Stimulated activated CD8-positive, alpha-beta memory T cell treated with anti-CD3 and anti-CD28 coated beads, Interleukin-4, amount 100 ng/mL, for 48 hours (primary cell): ENCODE measurements at regions not wholly inside any gene's neighbourhood (a gene's known extent, or its start where the extent isn't known, plus 50 kb on each side); places are given as distances from the start of the nearest gene placed in this dataset.
"Not testable (repeated sequence)": the region's sequence is repeated elsewhere in the genome, so short reads cannot be mapped to it uniquely, and the experiment has no call there.

Experiments used
- DNase-seq: peaks from one replicate; pipeline ENCODE4 v3.0.0-alpha.2; 2020

DNA sequence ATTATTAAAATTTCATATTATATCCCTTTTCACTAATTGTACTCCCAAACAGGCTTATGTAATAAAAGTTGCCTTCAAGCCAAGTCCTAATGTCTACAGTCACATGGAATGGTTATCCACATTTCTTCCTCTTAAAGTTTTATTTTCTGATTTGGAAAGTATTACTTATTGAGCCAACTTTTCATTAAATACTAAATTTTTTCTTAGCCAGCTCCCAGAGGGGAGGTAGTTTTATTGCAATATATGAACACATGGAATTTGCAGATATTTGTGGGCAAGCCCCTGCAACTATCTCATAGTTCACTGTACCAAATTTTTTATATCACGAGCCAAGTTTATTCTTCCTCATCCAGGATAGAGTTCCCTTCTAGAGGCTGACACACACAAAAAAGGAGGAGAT lies 332.8 kb upstream of the PTGER4 start:
- no peak for DNase-seq

DNA sequence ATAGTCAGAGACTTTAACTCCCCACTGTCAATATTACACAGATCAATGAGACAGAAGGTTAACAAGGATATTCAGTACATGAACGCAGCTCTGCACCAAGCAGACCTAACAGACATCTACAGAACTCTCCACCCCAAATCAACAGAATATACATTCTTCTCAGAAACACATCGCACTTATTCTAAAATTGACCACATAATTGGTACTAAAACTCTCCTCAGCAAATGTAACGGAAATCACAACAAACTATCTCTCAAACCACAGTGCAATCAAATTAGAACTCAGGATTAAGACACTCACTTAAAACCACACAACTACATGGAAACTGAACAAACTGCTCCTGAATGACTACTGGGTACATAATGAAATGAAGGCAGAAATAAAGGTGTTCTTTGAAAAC lies 341.3 kb upstream of the PTGER4 start:
- not testable (repeated sequence) for DNase-seq

DNA sequence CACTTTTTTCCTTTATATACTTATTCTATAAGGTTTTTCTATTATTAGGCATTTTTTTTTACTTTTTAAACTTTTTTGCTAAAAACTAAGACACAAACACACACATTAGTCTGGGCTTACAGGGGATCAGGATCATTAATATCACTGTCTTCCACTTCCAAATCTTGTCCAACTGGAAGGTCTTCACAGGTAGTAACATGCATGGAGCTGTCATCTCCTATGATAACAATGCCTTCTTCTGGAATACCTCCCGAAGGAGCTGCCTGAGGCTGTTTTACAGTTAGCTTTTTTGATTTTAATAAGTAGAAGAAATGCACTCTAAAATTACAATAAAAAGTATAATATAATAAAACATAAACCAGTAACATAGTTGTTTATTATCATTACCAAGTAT lies 345.5 kb upstream of the PTGER4 start:
- no peak for DNase-seq

DNA sequence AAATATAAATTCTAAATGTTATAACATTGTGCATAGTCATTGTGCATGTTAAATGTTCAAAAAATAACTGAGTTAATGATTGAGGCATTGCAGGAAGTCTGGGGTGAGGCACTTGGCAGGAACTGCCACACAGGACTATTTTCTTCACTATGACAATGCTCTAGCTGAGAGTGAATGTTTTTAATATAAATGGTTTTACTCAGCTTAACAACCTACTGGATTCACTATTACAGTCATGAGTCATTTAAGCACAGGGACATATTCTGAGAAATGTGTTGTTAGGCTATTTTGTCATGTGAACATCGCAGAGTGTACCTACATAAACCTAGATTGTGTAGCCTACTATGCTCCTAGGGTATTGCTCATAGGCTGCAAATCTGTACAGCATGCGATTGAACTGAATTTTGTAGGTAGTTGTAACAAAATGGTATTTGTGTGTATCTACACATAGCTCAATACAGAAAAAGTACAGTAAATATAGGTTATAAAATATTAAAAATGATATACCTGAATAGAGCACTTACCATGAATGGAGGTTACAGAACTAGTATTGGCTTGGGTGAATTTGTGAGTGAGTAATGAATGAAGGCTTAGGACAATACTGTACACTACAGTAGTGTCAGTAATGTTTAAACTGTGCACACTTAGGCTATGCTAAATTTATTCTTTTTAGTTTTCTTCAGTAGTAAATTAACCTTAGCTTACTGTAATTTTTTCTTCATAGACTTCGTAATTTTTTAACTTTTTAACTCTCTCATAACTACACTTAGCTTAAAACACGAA lies 346.1 kb upstream of the PTGER4 start:
- no peak for DNase-seq

DNA sequence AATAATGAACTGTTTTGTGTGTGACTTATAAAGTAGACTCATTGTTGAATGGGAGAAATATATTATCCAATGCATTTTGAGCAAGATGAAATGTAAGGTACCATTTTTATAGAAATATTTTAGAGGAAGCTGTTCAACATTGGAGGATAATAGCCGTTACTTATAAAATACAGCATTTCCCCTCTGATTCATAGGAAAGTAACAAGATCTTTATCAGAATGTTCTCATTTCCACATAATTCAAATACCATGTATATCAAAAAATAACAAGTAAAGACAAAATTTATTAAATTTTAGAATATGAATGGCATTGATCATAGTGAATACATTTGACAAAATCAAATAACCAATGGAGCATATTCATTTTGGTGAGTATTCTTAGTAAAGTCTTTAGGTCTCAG lies 346.7 kb upstream of the PTGER4 start:
- DNase-seq = no peak

DNA sequence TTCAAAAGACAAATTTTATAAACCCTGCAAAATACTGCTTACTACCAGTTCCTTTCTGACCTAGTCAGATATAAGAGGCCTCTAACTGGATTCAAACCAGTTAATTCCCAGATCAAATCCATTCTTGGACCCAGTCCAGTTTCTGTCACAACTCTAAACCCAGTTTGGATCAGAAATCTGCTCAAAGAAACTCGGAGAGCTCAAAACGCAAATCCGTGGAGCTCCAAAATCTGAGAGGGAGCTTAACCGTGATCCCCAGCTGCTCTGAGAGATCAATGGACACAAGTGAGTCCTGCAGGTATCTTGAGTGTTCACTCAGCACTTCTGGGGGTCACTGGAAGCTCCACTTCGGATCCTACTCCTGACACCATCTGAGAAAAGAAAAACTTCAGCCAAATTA lies 348.1 kb upstream of the PTGER4 start:
- DNase-seq = no peak

DNA sequence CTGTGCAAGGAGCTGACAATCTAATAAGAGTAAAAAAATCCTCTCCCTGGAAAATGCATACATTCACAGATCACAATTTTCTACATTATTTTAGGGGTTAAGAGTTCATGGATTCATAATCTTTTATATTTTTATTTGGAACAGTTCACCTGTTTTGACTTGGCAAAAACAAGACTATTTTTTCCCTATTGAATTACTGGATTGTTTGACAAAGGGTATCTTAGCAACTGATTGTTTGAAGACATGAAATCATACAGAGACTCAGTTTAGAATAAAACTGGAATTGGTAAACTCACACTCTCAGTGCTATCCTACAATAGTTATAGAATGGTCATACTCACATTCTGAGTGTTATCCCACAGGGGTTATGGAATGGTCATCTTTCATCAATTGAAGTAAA lies 358.2 kb upstream of the PTGER4 start:
- no peak for DNase-seq

DNA sequence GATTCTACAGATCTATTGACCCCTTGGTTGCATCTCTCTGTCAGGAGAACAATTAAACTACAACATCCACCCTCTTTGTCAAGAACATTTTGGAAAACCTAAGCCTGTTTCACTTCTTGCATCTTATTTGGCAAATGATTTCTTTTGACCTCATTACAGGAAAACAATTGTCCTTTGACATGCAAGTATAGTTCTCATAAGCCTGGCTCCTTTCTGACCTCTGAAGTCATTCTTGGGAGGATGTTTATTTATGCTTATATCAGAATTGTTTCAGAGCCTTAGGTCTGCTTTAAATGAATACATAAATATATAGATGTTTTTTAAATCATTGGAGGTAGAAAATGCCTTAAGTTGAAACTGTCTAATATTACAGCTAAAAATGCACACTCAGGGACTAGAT lies 361.3 kb upstream of the PTGER4 start:
- no peak for DNase-seq

DNA sequence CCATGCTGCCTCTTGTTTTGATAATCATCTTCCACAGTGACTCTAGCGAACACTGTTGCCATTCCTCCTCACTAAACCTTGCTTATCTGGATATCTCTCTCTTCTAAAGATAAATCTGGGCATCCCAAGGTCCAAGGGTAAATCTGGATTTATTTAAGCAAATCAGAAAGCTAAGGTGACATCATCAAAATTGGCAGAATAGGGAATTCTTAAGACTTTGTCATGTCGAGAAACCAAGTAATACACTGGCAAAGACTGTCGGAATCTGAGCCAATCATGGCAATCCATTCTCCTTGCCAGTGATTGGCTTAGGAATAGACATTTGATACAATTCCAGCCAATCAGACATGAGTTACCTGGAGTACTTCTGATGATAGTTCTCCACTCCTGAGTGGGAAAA lies 362.7 kb upstream of the PTGER4 start:
- no peak for DNase-seq

DNA sequence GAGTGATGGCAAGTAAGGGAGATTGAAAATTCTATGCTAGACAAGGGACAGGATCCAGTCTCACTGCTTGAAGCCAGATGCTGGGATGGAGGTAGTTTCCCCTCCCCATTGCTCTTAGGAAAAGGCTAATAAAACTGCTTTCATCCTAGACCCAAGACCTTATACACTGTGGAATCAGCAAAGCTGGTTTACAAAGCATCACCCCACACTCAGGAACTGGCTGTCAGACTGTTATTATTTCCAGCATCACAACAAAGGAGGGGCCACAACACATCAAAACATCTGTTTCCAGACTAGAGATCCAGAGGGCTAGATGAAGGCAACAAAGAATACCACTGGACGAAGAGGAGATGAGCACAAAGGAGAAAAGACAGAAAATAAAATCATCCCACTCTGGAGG lies 364.6 kb upstream of the PTGER4 start:
- no peak for DNase-seq

DNA sequence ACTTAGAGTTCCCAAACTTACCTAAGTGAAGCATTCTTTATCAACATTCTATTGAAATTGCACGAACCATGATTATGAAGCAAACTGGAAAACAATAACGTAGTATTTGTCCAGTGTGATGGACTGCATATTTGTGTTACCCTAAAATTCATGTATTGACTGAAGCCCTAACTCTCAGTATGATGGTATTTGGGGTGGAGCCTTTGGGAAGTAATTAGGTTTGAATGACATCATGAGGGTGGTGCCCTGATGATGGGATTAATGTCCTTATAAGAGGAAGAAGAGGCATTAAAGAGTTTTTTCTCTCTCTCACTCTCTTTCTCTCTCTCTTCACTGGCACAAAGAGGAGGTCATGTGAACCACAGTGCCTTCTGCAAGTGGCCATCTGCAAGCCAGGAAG lies 365.4 kb upstream of the PTGER4 start:
- no peak for DNase-seq

DNA sequence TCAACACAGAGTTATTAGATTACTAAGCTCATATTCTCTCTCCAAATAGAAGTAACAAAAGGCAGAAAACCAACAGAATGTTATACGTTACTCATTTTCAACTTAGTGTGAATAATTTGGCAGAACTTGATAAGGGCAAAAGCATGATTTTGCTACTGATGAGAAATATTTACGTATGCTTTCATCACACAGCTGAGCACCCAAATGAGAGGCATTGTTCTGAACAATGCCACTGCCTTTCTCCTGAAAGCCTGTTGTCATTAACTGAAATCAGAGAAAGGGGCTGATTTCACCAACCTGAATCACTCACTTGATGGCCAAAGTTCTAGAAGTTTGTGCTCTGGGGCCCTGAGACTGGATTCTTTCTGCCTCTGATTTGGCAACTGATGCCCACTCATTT lies 367.5 kb upstream of the PTGER4 start:
- no peak for DNase-seq

DNA sequence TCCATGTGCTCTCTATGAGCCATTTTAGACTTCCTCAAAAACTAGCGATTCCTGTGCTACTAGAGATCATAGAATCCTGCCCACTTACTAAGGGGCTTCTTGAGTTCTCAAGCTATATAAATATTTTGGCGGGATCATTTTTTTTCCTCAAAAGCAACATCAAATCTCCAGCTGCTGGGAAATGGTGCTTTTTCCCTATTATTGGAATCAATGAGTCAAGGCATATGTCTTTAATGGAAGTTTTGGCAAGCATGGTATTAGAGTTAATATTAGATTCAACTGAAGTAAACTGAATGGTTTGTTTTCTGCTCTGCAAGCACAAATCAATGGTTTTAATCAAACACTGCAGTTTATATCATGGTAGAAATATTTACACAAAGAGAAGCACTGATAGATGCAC lies 369.9 kb upstream of the PTGER4 start:
- no peak for DNase-seq

DNA sequence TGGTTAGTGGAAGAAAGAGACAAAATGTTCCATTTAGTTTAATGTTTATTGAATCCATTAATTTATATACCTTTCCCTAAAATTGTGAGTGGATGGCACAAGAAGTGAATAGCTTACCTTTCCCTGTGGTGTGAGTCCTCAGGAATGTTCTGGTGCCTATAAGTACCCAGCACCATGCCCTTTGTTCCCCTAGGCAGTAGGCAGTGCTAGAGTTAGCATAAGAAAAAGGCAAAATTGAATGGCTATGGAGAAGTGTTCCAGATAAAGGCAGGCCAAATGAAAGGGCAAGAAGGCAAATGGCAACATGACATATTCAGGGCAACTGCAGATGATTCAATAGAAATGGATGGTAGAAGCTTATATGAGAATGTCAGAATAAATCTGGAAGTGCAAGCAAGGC lies 370.8 kb upstream of the PTGER4 start:
- no peak for DNase-seq

DNA sequence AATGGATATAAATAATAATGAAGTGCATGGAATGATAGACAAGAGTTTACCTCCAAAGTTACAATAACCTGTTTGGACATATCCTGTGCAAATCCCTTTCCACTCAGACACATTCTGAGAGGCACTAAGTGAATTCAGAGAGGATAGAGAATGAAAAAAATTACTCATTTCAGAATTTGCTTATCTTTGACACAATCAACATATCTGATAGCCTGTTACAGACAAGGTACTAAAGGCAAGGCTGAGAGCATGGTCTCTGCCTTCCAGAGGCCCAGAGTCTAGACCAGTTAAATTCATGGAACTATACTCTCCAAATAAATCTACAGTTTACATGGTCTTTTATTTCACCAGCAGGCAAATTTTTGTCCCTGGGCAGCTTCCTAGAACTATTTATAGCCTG lies 371.8 kb upstream of the PTGER4 start:
- no peak for DNase-seq

DNA sequence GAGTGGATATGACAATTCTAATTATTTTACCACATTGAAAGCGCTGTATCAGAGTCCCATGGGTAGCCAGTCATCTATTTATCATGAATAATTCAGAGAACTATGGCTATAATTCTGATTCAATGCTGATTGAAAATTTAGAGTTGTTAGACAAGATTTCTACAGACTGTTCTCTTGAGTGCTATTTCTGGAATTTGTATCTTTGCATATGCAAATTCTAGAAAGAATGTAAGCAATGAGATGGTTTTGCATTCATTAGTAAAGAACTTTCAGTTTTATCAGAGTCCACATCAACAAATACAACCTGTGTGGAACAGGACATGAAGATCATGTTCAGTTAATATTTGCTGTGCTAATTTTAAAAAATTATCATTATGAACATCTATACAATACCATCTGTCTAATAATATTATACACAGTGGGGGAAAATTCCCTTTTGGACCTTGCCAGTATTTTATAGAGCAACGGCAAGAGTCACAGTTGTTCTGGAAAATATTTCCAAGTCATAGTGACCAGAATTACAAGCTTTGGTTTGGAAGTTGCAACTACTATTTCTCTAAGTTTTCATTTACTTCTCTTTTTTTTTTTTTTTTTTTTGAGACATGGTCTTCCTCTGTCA lies 372.7 kb upstream of the PTGER4 start:
- DNase-seq = no peak

DNA sequence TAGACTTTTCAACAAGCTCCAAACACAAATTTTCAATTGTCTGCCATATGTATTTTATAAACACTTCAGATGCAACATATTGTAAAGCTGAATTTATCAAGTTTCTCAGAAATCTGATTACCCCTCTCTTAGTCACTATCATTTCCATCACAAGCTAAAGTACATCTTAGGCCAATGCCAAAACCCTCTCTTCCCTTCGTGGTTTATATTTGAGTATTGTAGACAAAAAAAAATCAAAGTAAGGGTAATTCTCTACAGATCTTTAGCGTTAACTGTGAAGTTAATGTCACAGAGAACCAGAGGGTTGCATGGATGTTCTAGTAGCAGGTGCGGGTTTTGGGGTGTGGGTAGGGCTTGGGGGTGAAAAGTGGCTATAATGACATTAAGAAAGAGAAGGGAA lies 387.7 kb upstream of the PTGER4 start:
- DNase-seq = no peak

DNA sequence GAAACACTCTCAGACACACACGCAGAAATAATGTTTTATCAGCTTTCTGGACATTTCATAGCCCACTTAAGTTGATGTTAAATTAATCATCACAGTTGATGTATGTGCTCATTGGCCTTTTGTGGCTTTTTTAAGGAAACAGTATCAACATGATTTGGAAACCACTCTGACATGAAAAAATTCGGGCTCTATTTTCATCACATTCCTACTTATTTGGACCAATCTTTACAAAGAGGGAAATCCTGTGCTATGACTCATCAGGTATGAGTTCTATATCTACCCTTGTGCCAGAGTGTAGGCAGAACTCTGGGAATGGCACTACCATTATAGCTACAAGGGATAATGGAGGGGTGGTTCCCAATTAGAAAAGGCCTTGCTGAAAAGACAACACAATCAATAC lies 388.4 kb upstream of the PTGER4 start:
- no peak for DNase-seq

DNA sequence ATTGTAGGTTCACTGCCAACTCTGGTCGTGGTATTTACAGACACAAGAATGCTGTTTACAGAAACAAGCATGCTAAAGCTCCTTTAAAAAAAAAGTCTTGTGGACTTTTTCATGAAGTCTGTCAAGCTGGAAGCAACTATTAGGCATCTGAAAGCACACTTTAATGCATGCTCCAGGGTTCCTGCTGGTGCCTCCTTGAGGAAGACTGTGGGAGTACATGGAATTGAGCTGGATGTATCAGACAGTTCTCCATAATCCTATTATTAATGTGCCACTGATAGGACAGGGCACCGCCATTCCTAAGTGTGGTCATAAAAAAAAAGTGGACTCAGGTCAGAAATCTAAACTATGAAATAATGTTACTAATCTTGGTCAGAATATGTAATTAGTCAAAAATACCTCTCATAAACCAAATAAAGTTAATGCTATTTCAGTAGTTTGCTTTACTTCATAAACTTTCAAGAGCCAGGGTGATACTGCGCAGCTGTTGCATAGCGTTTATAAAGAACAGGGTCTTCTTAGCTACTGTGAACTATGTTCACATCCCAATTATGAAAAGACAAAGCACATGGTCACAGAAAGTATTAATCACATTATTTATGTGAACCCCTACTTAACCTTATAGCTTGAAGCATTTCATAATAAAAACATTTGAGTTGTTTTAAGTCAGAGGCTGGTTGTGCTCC lies 390.8 kb upstream of the PTGER4 start:
- DNase-seq = no peak

DNA sequence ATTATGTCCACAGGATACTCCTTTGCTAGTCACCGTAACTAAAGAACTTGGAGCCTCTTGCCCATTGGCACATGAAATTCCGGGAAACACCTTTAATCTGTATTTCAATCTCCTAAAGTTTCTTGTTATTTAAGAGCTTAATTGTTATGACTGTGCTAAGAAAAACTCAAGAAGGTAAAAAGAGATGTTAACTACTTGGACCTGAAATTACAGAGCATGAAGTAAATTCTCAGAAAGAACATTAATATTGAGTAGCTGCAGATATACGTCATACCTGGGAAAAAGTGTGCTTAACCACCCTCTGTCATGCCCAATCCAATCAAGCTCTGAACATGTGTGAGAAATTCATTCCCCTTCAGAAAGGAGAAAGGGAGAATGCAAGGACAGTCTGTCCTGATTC lies 394.9 kb upstream of the PTGER4 start:
- DNase-seq = no peak

DNA sequence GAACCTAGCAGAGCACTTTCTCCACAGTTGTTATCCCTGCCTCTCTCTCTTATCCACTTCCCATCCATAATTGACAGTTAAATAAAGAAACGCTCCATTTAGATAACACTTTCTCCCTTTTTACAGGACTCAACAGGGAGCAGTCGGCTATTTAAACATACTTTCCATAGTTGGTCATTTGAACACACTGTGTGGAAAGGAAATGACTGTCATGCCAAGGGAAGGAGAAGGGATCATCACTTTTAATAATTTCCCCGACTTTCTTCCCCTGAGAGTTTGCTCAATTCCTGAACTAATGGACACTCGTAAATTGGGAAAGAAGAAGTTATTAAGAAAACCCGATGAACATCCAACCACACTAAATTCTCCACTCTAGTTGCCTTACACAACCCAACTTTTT lies 400.8 kb upstream of the PTGER4 start:
- no peak for DNase-seq

DNA sequence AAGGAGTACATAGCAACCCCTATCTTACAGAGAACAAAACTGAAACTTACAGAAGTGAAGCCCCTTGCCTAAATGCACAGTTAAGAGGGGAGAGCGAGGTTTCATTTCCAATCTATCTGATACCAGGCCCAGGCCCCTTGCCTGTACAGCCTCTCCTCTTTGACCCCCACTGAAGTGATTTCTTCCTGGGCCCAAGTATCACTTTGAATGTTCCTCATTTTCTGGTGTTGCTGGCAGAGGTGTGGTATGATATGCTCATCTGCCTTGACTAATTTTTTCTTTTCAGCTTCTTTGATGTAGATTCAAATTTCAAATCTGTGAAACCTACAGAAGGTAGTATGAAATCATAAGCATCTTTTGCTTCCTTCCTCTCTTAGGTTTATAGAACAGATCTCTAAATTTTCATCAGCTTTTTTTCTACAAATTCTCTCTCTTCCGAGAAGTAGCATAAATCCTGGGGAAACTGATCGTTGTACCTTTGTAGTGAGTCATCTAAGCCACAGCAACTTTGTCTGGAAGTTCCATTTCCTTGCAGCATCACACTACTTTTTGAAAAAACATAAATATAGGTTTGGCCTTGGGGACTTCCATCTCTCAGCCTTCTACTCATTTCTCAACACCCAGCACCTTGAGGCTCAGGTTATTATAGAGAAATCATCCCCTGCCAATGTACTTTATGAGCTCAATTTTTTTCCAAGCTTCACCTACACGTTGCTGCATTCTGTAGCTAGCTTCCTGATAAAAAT lies 402.4 kb upstream of the PTGER4 start:
- DNase-seq = peak; percentile 43

DNA sequence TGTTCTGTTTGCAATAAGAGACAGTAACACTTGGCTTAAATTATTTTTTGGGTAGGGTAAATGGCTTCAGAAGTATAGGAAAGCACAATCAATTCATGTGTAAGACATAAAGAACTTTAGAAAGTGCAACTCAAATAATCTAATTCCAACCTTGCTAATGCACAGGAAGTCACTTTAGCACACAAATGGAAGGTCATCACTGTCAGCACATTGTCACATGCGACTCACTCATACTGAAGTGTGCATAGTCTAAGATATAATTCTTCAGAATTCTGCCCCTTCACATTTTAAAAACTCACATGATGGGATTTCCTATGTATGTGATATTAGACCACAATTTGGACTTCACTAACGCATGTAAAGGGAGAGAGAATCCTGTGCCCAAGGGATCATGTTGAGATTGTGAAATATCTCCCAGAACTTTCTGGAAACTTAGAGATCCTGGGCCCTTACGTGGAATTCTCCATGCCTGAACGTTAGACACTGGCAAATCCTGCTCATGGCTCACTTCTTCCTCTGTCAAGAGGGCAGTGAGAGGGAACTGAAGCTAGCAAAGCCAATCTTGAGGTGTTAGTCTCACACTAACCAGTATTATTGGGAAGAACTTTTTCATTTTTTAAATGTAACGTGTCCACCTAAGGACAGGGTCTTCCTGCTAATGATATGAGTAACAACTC lies 403.2 kb upstream of the PTGER4 start:
- DNase-seq = no peak
